ENCODE measurements at regions not wholly inside any gene's neighbourhood (a gene's known extent, or its start where the extent isn't known, plus 50 kb on each side); places are given as distances from the start of the nearest gene placed in this dataset.
"Not testable (repeated sequence)": the region's sequence is repeated elsewhere in the genome, so short reads cannot be mapped to it uniquely, and the experiment has no call there.

GRCh38 chr2:82938321-82938845 lies 1520.7 kb downstream of the SUCLG1 start:
- RAD21 ChIA-PET (ENCODE audit: unreplicated experiment); POLR2A ChIA-PET; H3K9me3 ChIP-seq (replicated peaks; ENCODE audit: control insufficient read depth, insufficient read depth, low read length); BruUV-seq (replicated peaks); H3K36me3 ChIP-seq (ENCODE audit: control insufficient read depth in 2 of 2, insufficient read depth in 2 of 2, low read length in 1 of 2); H3K79me2 ChIP-seq (ENCODE audit: control insufficient read depth, insufficient read depth, low read length); H3K27ac ChIP-seq (ENCODE audit: control insufficient read depth, insufficient read depth); H3K4me1 ChIP-seq (ENCODE audit: control insufficient read depth, insufficient read depth, low read length); intact Hi-C loops (cut with micrococcal nuclease; ENCODE audit: unreplicated experiment); in situ Hi-C loops (cut with MboI); ATAC-seq; H3K4me3 ChIP-seq; H4K20me1 ChIP-seq (ENCODE audit: control insufficient read depth, insufficient read depth); SMC1A ChIA-PET (ENCODE audit: uncharacterized antibody, unreplicated experiment); H3K27me3 ChIP-seq (replicated peaks in 1 of 2; ENCODE audit: control insufficient read depth in 2 of 2, insufficient read depth in 2 of 2, low read length in 1 of 2); DNase-seq (ENCODE audit: low read depth, low spot score); H2AFZ ChIP-seq (ENCODE audit: control insufficient read depth, low read depth, low read length); FAIRE-seq; CTCF ChIA-PET; H3K9ac ChIP-seq (ENCODE audit: control insufficient read depth, insufficient read depth, low read length); H3K4me2 ChIP-seq (ENCODE audit: control insufficient read depth, insufficient read depth): not testable (repeated sequence)
- WGBS (ENCODE audit: insufficient coverage, insufficient replicate concordance, low lambda C conversion rate, missing lambda C conversion rate), result 66% methylated on average over 31 of the region's 40 CpGs

DNA sequence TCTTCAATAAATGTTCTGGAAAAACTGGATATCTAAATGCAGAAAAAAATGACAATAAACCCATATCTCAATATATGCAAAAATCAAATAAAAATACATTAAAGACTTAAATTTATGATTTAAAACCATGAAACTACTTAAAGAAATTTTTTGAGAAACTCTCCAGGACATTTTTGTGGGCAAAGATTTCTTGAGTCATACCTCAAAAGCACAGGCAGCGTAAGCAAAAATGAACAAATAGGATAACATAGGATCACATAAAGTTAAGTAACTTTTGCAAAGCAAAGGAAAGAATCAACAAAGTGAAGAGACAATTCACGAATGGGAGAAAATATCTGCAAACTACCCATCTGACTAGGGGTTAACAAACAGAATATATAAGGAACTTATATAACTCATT lies 1545.5 kb downstream of the SUCLG1 start:
- ChIA-PET CTCF (no interaction called here), SMC1A (ENCODE audit: uncharacterized antibody, unreplicated experiment) (no interaction called here), RAD21 (ENCODE audit: unreplicated experiment) (no interaction called here), POLR2A (no interaction called here)
- Histone ChIP-seq H3K4me3 (no peak overlapping the region), H3K36me3 (ENCODE audit: control insufficient read depth in 2 of 2, insufficient read depth in 2 of 2, low read length in 1 of 2) (no peaks in the 10 kb centered on the region), H4K20me1 (ENCODE audit: control insufficient read depth, insufficient read depth) (no peaks in the 10 kb centered on the region), H3K27ac (ENCODE audit: control insufficient read depth, insufficient read depth) (no peak overlapping the region), H3K9me3 (replicated peaks; ENCODE audit: control insufficient read depth, insufficient read depth, low read length) (no peaks in the 10 kb centered on the region), H3K27me3 (replicated peaks in 1 of 2; ENCODE audit: control insufficient read depth in 2 of 2, insufficient read depth in 2 of 2, low read length in 1 of 2) (no peaks in the 10 kb centered on the region), H2AFZ (ENCODE audit: control insufficient read depth, low read depth, low read length) (no peak overlapping the region), H3K4me2 (ENCODE audit: control insufficient read depth, insufficient read depth) (no peak overlapping the region), H3K4me1 (ENCODE audit: control insufficient read depth, insufficient read depth, low read length) (no peaks in the 10 kb centered on the region), H3K79me2 (ENCODE audit: control insufficient read depth, insufficient read depth, low read length) (no peaks in the 10 kb centered on the region), H3K9ac (ENCODE audit: control insufficient read depth, insufficient read depth, low read length) (no peak overlapping the region)
- in situ Hi-C loops (cut with MboI), result no loop called here
- ATAC-seq (no peak), FAIRE-seq (no peak), DNase-seq (ENCODE audit: low read depth, low spot score) (no peak)
- 48% methylated on average over 2 of the region's 2 CpGs for WGBS (ENCODE audit: insufficient coverage, insufficient replicate concordance, low lambda C conversion rate, missing lambda C conversion rate)
- intact Hi-C loops (cut with micrococcal nuclease; ENCODE audit: unreplicated experiment), result no loop called here
- no TSS peak for BruUV-seq (replicated peaks)
- no peak for TF ChIP-seq RCOR1 (conservative IDR thresholded peaks at IDR 0.05; ENCODE audit: low read depth, low read length)
- no peak for TF ChIP-seq CREB1 (IDR thresholded peaks at IDR 0.05; ENCODE audit: low read depth)
- TF ChIP-seq ZNF274 (IDR thresholded peaks at IDR 0.05; ENCODE audit: insufficient read depth, insufficient read length), result no peak
- TF ChIP-seq ZNF622 (IDR thresholded peaks at IDR 0.05), result no peak
- TF ChIP-seq MEF2A (IDR thresholded peaks at IDR 0.05; ENCODE audit: insufficient read depth, low read depth, low read length), result no peak
